Prostate gland (tissue), 2 donors: ENCODE measurements at regions not wholly inside any gene's neighbourhood (a gene's known extent, or its start where the extent isn't known, plus 50 kb on each side); places are given as distances from the start of the nearest gene placed in this dataset.

Source experiments
- POLR2A ChIP-seq: fragments of 450-650 bp; IDR thresholded peaks from one replicate; pipeline ENCODE4 v1.6.1; 2016; ENCODE audit warnings: antibody characterized with exemption, mild to moderate bottlenecking
- POLR2AphosphoS5 ChIP-seq: sonication (generic); formaldehyde crosslinking; IDR thresholded peaks from one replicate; pipeline ENCODE4 v1.6.1; 2017; ENCODE audit warnings: antibody characterized with exemption
- TF ChIP-seq, protein P1 (sequence below), 4 experiments: fragments of 200-600 bp in 2 of 4; fragments of 450-650 bp in 2 of 4; sonication (generic) in 2 of 4; IDR thresholded peaks; 1 replicate in 3 of 4; 2 replicates in 1 of 4; pipeline ENCODE4 v1.5.1; 2016 to 2019; ENCODE audit warnings: antibody characterized with exemption in 4 of 4, mild to moderate bottlenecking in 2 of 4, moderate library complexity in 2 of 4

DNA sequence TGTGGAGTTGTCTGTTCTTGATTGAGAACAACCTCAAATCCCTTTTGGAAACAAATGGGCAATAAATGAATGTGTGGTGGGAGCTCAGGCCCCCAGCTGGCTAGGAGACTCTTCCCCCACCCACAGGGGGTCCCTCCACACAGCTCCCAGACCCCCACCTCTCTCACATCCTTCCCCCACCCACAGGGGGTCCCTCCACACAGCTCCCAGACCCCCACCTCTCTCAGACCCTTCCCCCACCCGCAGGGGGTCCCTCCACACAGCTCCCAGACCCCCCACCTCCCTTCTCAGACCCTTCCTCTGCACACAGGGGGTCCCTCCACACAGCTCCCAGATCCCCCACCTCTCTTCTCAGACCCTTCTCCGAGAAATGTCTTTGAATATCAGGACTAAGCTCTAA lies 79.0 kb upstream of the CTDP1 start:
- TF ChIP-seq, protein P1, sequence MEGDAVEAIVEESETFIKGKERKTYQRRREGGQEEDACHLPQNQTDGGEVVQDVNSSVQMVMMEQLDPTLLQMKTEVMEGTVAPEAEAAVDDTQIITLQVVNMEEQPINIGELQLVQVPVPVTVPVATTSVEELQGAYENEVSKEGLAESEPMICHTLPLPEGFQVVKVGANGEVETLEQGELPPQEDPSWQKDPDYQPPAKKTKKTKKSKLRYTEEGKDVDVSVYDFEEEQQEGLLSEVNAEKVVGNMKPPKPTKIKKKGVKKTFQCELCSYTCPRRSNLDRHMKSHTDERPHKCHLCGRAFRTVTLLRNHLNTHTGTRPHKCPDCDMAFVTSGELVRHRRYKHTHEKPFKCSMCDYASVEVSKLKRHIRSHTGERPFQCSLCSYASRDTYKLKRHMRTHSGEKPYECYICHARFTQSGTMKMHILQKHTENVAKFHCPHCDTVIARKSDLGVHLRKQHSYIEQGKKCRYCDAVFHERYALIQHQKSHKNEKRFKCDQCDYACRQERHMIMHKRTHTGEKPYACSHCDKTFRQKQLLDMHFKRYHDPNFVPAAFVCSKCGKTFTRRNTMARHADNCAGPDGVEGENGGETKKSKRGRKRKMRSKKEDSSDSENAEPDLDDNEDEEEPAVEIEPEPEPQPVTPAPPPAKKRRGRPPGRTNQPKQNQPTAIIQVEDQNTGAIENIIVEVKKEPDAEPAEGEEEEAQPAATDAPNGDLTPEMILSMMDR (IDR thresholded peaks at IDR 0.05): no peak
- TF ChIP-seq POLR2AphosphoS5: no peak
- no peak for TF ChIP-seq POLR2A
